Posterior vena cava (tissue), 2 donors: ENCODE measurements at regions not wholly inside any gene's neighbourhood (a gene's known extent, or its start where the extent isn't known, plus 50 kb on each side); places are given as distances from the start of the nearest gene placed in this dataset.

Source experiments
- DNase-seq: peaks from one replicate; pipeline ENCODE4 v3.0.0-alpha.2; 2020; ENCODE audit warnings: low spot score
- intact Hi-C, 2 donors: fragments of 100-400 bp; cut with DNase I; formaldehyde crosslinking; loops; one replicate each; pipeline versions ENCODE4 v1.14.1 to v1.14.2; 2022 to 2023
- donor health status: DM: yes; HTN: yes; CAD: no.
- donor health status: DM: yes; HTN: yes; CAD: no.

GRCh38 chr6:63516186-63516944 lies 55.9 kb upstream of the LOC128125822 start:
- no peak for DNase-seq
- intact Hi-C loops, result no loop called here

GRCh38 chr6:63517221-63517620 lies 55.1 kb upstream of the LOC128125822 start:
- DNase-seq, result no peak
- intact Hi-C loops, result no loop called here

GRCh38 chr6:63521475-63522210 lies 50.6 kb upstream of the LOC128125822 start:
- intact Hi-C loops, result loop anchor here in 1 of 2 donors (10.0 kb wide), 1 partner anchor 1637 kb away; no protein-coding TSS in a partner anchor
- no peak for DNase-seq
